ENCODE measurements at regions not wholly inside any gene's neighbourhood (a gene's known extent, or its start where the extent isn't known, plus 50 kb on each side); places are given as distances from the start of the nearest gene placed in this dataset.

DNA sequence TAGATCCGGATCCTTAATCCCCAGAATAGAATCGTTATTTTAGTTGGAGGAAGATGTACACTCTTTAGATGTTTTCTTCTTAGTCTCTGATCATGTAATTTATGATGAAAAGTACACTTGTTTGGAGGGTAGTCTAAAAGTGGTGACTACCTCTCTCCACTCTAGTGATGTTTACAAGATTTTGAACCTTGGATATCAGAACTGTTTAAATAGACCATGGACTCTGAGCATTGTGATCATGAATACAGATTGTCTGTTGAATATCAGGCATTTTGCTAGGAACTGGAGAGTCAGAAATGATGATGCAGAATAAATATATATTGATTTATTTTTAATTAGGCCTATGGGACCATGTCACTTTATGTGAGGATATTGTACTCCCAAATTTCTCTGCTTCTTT lies 706.3 kb upstream of the WWC1 start:
- no peak for DNase-seq (ENCODE audit: low read depth in 2 of 2)

DNA sequence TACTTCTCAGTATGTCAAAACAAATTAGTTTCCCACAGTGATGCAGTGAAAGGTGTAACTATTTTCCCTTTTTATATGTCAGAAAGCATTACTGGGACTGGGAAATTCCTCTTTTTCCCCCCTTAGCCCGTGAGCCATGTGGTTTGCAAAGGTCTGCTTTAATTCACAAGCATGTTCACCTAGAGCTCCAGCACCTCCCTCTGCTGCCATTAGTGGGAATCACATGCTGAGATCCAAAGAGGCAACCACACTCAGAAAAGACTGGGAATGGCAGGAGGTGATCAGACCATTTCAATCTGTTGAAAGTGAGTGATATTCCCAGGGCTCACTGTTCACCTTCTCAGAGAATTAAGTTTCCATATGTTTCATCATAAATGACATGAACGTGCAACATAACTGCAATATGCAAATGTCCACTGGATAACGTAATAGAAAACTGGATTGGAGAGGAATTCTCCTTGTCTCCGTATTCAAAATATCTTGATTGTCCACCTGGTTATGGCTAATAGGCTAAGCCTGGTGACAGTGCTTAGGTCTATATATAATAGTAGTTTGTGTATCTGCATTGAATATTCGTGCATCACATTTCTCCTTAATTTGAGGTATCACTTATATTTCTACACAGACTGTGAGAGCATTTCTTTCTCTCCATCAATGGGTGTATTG lies 703.5 kb upstream of the WWC1 start:
- DNase-seq (ENCODE audit: low read depth in 2 of 2) = no peak

DNA sequence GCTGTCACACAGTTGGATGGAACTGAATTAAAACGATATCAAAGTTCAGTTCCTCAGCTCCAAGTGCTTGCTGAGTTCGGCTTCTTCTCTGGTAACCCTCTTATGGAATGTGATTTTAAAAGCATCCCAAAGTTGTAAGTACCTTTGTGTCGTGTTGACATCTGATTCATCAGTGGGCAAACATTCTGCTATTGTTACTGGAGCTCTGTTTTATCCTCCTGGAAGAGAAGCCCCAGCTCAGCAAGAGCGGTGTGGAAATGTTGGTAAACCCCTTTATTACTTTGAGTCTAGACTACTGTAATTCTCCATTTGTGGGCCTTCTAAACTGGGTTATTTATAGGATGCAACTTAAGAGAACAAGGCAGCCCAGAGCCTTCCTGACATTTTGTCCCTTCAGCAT lies 699.3 kb upstream of the WWC1 start:
- no peak for DNase-seq (ENCODE audit: low read depth in 2 of 2)

DNA sequence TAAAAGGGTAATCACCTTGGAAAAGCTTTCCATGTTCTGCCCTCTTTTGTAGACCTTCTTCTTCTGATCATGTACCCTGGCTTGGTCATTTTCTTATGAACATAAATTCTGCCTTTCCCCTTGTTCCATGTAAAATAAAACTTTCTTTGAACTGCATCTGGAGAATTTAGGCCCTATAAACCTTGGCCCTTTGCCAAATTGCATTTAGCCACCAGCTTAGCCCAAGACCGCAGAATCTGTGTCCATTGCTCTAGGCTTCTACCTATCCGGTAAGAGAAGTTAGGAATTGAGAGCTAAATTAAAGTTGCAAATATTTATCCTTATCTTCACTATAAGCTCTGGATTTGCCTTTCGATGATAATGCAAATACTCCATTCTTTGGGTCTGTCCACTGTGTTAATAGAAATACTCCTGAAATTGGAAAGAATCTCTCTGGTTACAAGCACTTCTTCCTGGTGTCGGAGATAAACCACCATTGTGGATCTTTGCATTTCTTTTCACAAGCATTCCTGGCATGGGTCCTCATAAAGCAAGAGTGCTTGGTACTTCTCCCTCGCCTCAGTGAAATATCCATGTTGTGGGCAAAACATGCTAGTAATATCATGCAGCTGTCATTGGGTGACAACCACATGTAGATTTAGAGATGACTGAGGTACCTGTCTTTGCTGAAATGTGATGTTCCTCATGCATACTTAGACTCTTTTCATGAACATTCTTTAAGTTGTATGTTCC lies 698.0 kb upstream of the WWC1 start:
- no peak for DNase-seq (ENCODE audit: low read depth in 2 of 2)

DNA sequence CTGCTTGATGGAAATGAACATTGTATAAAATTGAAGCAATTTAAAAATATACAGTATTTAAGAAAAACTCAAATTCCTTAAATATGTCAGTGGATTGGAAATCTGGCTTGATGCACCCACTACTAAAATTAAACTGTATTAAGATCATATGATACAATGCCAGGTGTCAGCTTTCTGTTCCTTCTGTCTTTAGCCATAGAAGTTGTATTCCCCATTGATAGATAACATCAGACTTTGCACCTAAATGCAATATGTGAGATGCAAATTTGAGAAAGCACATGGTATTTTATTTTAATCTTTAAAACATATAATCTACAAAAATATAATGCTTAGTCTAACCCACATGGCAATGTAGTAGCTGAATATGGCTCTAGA lies 697.4 kb upstream of the WWC1 start:
- no peak for DNase-seq (ENCODE audit: low read depth in 2 of 2)

DNA sequence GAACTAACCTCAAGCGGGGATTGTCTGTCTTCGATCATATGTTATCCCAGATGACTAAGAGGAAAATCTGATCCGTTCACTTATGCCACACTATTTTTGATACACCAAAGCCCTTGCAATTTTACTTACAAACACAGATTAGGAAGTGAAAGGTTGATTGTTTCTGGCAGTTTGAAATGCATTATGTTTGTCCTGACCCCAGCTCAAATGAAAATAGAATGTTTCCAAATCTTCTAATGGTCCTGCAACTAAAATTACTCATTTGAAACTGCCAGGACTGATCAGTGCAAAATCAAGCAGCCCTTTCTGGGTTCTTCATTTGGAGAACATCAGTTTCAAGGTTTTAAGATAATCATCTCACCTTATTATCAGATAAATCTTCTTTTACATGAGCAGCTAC lies 696.7 kb upstream of the WWC1 start:
- no peak for DNase-seq (ENCODE audit: low read depth in 2 of 2)

DNA sequence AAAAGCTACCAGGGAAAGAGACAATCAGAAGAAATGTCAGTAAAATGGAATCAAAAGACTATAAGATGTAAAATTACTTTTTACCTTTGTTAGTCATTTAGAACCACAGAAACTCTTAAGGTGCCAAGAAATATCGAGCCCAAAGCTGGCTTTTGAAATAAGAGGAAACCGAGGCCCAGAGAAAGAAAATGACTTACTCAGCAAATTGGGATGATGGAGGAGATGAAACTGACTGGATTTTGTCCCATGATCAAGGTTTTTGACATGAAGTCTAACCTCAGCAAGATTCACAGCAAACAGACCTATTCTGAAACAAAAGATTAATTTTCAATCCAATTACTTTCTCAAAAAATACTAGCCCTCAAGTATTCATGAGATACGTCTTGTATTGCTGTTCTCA lies 696.2 kb upstream of the WWC1 start:
- DNase-seq (ENCODE audit: low read depth in 2 of 2) = no peak

DNA sequence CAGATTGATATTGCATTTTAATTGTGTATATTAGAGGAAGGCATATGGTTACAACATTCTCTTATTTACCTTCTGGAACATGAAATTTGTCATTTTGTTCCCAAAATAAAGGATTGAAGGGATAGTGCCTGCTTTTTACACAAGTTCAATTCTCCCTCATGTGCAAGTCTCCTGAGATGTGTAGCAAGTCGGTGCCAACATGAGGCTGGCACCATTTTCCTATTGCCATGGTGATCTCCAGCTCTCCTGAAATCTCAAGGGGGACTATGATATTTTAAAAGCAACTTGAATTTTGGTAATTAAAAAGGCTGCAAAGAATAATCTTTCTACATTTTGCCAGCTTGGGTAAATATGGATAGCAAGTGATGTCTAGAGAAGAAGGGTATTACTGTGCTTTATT lies 693.3 kb upstream of the WWC1 start:
- DNase-seq (ENCODE audit: low read depth in 2 of 2) = no peak

DNA sequence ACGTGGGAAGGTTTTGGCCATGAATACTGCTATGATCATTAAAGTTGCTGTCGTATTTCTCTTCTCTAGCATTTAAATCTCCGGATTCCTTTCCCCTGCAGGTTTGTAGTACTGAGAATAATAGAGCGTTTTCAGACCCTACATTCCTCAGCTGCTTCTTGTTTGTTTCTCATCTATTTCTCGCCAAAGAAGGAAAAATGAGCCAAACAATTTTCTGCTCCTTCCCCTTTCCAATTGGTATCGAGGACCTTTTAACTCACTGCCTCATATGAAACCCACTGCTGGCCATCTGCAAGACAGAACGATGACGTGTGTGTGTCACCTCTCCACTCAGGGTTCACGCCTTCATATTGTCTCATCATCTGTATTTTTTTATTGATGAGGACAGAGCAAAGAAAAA lies 689.4 kb upstream of the WWC1 start:
- no peak for DNase-seq (ENCODE audit: low read depth in 2 of 2)

DNA sequence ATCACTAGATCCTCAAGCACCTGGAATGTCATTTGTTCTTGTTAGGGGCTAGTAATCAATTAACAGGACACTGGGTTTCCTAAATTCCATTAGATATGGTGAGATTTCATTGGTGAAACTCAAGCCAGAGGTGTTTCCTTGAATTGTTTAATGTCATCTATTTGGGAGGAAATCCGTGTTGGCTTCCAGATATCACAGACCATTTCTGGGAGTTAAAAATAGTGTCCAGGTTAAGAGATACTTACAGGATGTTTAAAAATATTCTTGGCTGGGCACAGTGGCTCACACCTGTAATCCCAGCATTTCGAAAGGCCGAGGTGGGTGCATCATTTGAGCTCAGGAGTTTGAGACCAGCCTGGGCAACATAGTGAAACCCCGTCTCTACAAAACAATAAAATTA lies 688.3 kb upstream of the WWC1 start:
- DNase-seq (ENCODE audit: low read depth in 2 of 2) = no peak

DNA sequence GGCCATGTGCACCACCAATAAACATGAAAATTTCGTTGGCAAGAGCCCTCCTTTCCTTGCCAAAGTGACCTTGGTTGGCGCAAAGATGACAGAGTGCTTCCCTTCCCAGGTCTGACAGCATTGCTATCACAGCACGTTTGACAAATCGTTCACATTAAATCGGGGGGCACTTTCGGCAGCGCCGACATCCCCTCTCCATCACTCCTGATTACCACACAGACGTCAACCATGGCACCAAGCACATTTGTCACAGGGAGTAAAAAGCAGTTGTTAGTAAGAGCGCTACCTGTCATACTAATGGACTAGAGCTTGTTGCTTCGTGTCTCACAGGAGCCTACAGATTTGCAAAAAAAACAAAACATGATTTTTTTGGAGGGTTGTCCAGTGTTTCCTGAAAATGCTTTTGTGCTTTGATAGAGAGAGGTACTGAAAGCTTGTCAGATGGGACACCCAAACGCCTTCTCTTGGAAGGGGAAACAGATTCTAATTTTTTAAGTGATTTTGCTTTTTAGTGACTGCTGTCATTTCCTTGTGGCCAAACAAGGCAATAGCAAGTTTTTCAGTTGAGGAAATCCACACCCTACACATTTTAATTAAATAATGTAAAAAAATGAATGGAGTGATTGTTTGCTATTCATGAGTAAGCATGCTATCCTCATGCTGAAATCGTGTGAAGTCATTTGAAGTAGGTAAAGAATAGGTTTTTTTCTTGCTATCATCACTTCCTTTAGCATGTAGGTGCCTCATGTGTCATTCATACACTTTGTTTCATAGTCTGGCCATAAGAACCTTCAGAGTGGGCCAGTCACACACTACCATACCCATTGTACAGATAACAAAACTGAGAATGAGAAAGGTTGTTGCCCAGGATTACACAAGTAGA lies 682.8 kb upstream of the WWC1 start:
- DNase-seq (ENCODE audit: low read depth in 2 of 2) = no peak

DNA sequence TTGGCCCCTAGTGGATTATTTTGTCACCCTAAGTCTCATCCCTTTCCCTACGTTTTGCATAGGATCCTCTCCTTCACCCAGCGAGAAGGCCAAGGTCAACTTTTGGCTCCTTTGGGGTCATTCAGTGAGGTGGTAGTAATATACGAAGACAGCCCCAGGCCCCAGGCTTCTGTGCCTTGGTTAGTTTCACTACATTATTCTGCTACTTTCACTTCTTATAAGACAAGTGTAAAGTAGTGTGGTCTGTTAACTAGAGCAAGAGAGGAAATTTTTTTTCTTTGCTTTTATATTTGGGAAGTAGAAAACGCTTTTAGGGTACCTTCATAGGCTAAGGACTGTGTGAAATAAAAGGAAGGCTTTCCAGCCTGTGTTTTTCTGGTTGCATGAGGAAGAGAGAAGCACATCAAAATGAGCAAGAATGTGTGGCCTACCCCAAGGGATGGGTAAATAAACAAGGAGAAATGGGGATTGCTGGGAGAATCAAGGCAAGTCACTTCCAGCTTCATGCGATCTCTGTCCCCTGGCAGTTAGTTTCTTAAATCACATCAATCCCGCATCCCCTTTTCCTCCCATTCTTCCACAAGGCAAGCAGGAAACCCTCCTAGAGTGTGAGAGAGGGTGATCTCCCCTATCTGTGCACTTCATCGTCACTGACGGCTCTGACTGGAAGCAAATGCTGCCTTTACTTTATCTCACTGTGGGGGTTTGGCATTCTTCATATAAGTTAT lies 677.0 kb upstream of the WWC1 start:
- DNase-seq (ENCODE audit: low read depth in 2 of 2) = no peak

DNA sequence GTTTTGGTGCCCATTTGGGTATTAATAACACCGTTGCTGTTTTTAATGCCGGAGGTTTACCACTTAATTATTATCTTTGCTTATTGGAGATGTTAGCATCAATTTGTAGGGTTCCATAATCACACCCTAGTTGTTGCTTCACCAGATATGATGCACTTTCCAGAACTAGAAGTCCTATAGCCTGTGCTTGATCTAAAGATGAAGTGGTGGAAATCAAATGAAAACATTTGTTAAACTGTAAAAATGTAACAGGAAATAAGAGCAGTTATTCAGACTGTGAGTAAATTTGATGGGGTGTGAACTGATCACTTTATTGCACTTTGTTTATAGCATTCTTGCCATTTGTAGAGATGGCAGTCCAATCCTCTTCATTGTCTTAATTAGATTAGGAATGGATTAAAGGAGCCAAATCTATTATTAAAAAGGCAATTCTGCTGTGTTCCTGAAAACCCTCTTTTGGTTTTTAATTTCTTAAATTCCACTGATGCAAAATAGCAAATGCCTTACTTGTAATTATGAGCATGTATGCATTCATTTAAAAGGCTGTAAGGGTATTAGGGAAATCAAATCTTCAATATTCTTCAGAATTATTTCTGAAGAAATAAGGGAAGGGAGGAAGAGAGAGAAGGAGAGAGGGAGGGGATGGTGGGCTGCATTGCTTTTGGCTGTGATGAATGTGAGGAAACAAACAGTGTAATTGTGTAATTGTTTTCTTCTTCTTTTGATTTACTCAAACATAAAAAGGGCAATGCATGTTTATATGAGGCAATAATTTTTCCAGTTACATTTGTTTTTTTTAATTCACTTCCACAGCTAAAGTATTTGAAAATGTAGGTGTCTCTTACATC lies 675.2 kb upstream of the WWC1 start:
- no peak for DNase-seq (ENCODE audit: low read depth in 2 of 2)

DNA sequence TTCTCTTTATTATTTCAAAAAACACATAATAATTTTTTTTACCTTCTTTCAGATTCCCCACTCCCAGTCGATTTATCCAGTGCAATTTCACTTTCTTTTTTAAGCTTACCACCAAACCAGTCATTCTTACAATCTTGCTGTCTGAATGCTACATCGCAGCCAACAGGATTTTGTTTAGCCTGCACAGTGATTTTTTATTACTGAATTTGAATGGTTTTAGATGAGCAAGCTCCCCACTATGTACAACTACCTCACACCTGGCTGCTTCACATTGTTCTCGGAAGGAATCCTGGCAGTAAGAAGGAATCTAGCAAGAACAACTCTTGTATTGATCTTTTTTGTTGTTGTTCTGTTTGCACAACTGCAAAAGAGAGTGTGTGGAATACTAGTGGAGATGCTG lies 668.1 kb upstream of the WWC1 start:
- no peak for DNase-seq (ENCODE audit: low read depth in 2 of 2)

DNA sequence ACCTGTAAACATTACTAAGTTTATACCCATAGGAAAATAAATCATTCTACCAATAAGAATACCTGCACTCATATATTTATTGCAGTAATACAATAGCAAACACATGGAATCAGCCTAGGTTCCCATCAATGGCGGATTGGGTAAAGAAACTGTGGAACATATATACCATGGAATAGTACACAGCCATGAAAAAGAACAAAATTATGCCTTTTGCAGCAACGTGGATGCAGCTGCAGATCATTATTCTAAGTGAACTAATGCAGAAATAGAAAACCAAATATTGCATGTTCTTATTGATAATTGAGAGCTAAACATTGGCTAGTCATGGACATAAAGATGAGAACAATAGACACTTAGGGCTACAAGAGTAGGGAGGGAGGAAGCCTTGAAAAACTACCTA lies 667.4 kb upstream of the WWC1 start:
- DNase-seq (ENCODE audit: low read depth in 2 of 2) = no peak

DNA sequence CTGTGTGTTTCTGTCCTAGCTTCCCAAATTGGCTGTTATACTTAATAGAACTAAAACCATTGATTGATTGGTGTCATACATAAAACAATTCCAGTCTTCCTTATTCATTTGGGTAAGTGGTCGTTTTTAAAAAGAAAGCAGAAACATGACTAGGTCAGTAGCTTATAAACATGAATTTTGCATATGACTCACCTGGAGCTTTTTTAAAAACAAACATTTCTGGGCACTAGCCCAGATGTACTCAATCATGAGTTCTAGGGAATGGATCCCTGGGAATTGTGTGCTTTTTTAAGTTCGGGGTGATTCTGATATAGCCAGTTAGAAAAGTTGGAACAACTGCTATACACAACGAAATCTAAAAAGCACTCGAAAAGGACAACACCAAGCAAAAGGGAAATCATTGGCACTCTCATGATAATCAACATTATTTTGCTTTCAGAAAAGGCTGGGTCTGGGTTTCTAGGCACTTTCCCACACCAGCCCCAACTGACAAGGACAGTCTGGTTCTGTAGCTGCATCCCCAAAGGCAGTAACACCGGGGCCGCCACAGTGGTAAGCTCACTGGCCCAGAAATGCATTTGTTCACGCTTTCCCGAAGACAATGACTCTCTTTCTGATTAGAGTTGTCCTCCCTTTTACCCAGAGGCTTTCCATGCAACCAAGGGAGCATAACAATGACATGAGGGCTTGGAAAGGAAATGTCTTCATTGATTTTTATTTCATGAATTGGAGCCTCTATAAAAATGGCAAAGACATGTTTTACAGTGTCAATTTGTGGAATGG lies 664.9 kb upstream of the WWC1 start:
- DNase-seq (ENCODE audit: low read depth in 2 of 2) = no peak

DNA sequence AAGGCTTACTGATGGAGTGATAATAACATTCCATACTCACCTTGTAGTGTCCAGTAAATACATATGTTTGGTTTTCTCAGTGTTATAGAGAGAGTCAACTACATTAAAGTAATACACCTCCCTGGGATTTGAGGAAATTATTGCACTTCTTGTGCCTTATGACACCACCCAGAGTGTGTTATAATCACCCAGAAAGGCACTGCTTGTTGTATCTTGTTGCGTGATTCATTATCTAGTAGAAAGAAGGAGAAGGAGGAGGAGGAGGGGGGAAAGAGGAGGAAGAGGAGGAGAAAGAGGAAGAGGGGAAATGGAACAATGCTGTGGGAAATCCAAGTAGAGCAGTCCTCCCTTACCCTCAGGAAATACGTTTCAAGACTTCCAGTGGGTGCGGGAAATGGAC lies 661.8 kb upstream of the WWC1 start:
- no peak for DNase-seq (ENCODE audit: low read depth in 2 of 2)

DNA sequence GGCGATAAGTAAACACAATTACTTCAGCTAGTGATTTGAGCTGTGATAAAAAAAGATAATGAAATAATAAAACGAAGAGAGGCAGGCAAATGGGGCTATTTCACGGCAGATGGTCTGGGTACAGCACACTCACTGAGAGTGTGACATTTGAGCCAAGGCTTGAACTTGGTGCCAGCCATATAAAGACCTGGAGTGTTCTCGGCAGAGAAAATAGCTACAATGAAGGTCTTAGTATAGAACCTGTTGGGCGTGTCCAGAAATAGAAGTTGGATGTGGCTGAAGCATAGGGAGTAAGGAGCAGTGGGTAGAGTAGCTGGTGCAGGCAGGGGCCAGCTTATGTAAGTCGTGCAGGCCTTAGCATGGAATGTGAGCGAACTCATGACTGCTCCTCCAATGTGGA lies 660.3 kb upstream of the WWC1 start:
- DNase-seq (ENCODE audit: low read depth in 2 of 2) = no peak

DNA sequence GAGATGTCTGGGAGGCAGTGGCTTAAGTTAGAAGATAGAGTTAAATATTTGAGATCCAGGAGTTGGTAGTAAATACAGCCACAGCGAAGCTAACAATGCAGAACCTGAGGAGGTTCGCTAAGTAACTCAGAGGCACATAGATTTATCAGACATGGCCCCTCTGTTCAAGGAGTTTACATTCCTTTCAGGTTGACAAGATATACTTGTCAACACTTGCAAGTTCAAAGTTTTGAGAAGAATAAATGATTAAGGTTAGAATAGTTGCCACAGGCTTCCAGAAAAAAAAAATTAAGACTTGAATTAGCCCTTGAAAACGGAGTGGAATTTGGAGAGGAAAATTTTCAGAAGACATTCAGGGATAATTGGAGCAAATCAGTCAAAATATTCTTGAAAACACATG lies 658.3 kb upstream of the WWC1 start:
- no peak for DNase-seq (ENCODE audit: low read depth in 2 of 2)

DNA sequence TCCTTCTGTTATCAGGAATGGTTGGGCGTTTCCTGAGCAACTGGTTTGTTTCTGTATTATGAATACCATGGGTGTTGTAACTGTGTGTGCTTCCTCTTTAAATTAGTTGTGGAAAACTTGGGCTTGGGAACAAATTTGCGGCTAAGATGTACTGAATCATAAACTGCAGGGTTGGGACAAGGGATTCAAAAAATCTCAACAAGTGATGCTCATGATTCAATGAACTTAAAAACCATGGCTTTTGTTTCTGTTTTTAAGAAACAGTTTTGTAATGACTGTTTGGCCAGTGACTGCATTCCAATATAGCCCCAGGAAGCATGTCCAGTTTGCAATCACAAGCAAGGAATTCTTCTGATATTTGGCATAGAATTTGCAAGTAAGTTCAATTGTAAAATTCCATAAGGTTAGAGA lies 657.5 kb upstream of the WWC1 start:
- DNase-seq (ENCODE audit: low read depth in 2 of 2) = no peak

DNA sequence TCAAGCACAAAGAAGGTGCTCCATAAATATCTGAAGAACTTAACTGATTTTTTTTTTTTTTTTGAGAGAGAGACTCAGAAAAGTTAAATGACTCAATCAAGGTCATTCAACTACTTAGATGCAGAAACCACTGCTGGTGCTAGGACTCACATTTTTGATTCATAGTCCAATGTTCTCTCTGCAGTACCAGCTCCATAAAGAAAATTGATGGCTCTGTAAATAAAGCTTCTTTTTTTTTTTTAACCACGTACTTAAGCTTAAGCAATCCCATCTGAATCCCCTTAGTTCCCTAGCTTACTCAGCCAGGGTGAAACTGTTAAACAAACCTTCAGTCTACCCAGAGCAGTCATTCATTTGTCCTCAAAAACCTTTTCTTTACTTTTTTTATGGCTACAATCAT lies 657.0 kb upstream of the WWC1 start:
- no peak for DNase-seq (ENCODE audit: low read depth in 2 of 2)

All from activated CD8-positive, alpha-beta memory T cell treated with anti-CD3 and anti-CD28 coated beads for 4 hours (primary cell).